MM.1S (cell line): ENCODE measurements at regions not wholly inside any gene's neighbourhood (a gene's known extent, or its start where the extent isn't known, plus 50 kb on each side); places are given as distances from the start of the nearest gene placed in this dataset.
"Not testable (repeated sequence)": the region's sequence is repeated elsewhere in the genome, so short reads cannot be mapped to it uniquely, and the experiment has no call there.

Experiments
- EZH2 ChIP-seq: fragments of 300-600 bp; sonication (generic); optimal IDR thresholded peaks from 2 replicates; pipeline ENCODE3; 2017; ENCODE audit warnings: low read depth, mild to moderate bottlenecking, antibody characterized with exemption, low read length, mixed read lengths
- TF ChIP-seq, protein P1 (sequence below): fragments of 300-600 bp; sonication (generic); IDR thresholded peaks from 2 replicates; pipeline ENCODE4 v1.5.1; 2016; ENCODE audit warnings: antibody characterized with exemption, low read length, mixed read lengths

DNA sequence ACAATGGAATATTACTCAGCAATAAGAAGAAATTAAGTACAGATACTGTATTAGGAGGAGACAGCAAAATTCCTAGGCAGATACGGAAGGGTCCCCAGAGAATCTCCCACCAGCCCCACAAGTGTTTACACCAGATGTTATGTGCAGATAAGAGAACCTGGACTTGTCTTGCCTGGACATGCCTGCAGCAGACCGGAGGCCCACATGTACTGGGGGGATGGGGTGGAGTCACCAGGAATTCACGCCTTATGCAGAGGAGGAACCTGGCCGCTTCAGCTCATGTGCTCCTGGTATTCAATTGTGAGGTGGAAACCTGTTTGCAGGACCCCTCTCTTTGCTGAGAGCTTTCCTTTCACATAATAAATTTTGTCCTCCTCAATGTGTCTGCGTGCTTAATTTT is 586.3 kb upstream of the DEFB115 start:
- TF ChIP-seq, protein P1, sequence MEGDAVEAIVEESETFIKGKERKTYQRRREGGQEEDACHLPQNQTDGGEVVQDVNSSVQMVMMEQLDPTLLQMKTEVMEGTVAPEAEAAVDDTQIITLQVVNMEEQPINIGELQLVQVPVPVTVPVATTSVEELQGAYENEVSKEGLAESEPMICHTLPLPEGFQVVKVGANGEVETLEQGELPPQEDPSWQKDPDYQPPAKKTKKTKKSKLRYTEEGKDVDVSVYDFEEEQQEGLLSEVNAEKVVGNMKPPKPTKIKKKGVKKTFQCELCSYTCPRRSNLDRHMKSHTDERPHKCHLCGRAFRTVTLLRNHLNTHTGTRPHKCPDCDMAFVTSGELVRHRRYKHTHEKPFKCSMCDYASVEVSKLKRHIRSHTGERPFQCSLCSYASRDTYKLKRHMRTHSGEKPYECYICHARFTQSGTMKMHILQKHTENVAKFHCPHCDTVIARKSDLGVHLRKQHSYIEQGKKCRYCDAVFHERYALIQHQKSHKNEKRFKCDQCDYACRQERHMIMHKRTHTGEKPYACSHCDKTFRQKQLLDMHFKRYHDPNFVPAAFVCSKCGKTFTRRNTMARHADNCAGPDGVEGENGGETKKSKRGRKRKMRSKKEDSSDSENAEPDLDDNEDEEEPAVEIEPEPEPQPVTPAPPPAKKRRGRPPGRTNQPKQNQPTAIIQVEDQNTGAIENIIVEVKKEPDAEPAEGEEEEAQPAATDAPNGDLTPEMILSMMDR: not testable (repeated sequence)
- TF ChIP-seq EZH2: not testable (repeated sequence)
